Stimulated activated CD4-positive, alpha-beta T cell treated with anti-CD3 and anti-CD28 coated beads, Interleukin-2, amount 100 ng/mL, for 4 hours (primary cell): ENCODE measurements at regions not wholly inside any gene's neighbourhood (a gene's known extent, or its start where the extent isn't known, plus 50 kb on each side); places are given as distances from the start of the nearest gene placed in this dataset.

ENCODE experiments used
- DNase-seq: peaks from one replicate; pipeline ENCODE4 v3.0.0-alpha.2; 2020; ENCODE audit warnings: low read depth

DNA sequence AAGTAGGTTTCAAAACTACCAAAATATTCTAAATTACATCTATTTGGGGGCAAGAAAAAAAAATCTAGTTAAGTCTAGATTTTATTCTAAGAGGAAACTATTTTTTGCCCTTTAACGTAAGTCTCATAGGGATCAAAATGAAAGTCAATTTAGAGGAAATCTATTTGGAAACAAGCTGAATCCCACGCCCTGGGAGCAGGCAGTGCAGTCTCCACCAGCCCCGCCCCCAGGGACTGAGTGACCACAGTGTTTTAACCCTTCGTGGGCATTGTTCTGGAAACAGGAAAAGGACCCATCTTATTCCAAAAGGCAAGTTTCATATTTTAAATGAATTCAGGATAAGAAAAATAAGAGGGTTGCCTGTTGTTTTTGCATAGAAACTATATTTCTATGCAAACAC lies 209.7 kb downstream of the SPRY2 start:
- no peak for DNase-seq

DNA sequence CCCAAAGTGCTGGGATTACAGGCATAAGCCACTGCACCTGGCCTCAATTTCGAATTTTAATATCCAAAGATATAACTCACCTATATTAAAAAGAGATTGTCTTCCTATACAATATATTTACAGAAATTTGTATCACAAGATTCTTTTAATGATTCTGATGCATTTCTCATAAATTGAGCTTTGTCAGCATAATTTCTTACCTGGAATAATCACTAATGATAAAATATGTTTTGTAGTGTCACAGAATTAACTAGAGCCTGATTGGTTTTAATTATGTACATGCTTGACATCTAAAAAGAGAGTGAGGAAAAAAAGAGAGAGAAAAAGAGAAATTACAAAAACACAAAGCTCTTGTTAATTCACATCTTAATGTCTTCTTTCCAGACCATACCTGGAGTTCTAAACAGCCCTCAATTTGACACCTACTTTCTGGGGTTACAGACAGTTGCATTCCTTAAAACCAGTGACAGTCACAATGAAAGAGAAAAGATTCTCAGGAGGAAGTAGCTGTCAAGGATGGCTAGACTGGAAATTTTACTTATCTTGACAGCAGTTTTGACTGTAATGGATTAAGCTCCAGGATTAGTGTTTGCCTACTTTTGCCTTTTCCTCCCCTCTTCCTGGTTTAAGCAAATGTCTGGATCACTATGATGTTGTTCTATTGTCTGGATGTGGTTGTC lies 214.4 kb downstream of the SPRY2 start:
- no peak for DNase-seq

DNA sequence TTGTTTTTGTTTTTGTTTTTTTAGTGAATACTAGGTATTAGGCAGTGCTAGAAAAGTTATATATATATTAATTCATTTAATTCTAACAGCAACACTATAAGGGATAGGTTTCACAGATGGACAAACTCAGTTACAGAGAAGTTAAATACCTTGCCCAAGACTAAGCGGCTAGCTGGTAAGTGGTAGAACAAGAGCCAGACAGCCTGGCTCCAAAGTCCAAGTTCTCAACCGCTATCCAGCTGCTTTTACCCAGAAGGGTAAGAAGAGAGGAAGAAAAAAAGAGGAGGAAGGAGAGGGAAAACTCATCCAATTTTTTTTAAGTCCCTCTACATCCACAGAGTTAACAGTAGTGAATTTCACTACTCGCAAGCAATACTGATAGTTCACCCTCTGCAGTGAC lies 217.0 kb downstream of the SPRY2 start:
- DNase-seq = no peak

DNA sequence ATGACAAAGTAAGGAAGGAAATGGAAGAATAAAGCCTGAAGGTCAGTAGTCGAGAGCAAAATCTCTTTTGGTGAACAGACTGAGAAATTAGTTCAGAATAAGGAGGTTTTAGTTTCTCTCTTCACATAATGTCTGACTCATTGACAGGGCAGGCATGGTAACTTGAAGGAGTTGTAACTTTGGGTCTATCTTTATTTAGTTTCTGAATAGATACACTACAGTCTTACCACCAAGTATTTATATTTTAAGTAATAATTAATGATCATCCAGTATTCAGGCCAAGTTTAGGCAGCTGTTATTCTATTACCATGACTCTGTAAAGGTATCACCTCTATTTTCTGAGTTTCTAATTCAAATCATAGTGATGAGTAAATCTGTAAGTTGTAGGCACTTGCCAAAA lies 219.9 kb downstream of the SPRY2 start:
- no peak for DNase-seq

DNA sequence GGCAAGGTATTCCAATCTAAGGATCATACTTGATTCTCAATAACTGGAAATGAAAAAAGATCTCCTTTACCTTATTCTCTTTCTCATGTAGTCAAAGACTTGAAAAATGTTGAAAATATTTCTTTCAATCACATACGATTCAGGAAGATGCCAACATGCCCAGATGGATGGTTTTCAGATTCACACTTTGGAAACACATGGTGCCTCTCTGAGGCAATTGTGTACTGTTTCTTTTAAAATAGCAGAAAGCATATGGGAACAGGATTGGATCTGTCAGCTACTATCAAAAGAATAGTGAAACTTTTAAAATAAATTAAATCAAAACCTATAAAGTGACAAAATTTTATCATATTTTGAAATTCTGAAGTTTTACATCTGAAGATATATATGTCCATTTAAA lies 222.4 kb downstream of the SPRY2 start:
- DNase-seq = no peak

DNA sequence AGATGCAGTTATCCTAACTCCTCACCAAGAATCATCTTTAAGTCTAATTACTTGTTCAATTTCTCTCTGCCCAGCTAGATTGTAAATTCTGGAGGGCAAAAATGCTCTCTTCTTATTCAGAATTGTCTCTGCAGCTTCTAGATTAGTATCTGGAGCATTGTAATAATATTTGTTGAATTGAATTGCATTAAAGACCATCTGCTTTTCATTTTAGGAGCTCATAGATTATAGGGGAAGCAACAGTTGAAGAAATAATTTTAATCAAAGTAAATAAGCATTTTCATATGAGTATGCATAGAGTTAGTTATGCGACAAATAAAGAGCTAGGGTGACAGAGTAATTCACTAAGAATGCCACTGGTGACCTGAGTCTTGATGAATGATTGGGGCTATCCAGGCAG lies 222.8 kb downstream of the SPRY2 start:
- DNase-seq = no peak

DNA sequence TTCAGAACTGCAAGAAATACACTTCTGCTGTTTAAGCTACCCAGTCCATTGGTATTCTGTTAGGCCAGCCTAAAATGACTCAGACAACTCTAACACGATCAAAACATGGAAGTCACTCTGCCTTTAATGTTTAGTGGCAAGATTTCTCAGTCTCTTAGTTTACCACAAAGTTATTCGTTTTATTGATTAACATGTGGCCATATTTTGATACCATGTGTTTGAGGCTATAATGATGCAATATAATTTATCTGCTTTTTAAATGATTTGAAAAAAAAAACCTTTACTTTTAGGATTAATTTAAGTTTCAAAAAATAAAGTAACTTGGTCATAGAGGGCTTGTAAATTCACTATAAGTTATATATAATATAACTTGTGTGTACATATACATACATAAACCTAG lies 223.4 kb downstream of the SPRY2 start:
- no peak for DNase-seq

DNA sequence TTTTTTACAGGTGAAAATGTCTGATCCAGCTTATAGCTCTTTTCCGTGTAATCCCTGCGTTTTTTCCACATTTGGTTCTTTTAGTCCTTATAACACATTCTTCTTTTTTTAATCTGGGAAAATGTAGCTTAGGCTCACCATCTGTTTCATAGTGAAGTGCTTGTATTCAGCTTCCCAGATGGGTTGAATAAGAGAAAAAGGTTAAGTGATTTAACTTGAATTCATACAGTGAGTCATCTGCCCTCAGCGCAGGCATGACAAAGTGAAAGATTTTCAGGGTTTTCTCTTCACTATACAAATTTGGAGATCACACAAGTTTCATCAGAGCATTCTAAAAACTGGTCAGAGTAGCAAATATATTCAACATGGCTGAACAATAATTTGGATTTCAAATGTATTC lies 224.8 kb downstream of the SPRY2 start:
- DNase-seq = no peak

DNA sequence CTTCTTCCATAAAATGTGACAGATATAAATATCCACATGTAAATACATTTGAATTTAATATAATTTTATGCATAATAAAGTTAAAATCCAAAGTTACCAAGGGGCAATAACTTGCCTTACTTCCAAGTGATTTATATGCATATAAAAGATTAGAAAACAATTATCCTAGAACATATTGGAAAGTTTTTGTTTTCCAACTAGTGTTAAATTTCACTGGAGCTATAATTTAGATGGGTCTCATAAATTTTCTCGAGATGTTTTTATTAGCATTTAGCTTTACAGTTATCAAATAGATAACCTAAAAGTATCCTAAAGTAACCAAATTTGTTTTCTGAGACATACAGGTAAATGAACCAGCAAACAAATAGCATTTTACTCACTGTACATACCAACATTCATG lies 225.3 kb downstream of the SPRY2 start:
- DNase-seq = no peak

DNA sequence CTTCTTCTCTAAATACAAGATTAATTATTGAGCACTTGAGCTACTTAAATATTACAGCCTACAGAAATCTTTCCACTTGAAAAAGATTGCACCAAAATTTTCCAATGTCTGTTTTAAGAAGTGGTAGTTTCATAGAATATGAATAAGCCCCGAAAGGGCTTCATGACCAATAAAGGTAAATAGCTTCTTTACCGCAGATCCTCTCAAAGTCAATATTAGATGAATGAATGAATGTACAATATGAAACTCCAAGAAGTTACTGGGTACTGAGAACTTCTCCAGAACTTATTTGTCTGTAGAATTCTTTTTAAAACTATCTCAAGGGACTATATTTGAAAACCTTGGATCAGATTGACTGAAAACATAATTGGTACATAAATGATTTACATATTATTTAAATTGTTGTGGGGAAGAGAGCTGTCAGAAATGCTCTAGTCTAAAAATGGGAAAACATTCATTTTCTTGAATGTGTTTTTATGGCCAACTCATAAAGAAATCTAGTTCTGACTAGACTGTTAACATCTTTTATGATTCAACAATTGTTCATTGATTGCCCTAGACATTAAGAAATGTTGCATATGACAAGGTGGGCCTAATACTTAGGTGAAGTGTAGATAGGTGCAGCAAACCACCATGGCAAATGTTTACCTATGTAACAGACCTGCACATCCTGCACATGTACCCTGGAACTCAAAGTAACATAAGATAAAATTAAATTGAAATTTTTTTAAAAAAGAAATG lies 227.0 kb downstream of the SPRY2 start:
- DNase-seq = no peak

DNA sequence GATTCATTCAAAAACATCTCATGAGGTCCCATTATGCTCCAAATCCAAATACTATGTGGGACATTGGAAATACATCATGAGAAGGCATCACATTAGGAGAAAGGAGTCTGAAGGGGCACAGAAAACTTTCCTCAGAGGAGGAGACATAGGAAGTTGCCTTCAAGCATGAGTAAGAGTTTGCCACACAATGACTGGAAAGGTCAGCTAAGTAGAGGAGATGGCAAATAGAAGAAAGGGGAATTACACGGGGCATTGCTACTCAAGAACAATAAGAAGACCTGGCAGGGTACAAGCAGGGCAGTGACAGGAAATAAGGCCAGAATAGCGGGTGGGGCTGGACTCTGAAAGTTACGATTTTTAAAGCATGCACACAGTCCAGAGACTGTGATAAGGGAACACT lies 231.6 kb downstream of the SPRY2 start:
- no peak for DNase-seq

DNA sequence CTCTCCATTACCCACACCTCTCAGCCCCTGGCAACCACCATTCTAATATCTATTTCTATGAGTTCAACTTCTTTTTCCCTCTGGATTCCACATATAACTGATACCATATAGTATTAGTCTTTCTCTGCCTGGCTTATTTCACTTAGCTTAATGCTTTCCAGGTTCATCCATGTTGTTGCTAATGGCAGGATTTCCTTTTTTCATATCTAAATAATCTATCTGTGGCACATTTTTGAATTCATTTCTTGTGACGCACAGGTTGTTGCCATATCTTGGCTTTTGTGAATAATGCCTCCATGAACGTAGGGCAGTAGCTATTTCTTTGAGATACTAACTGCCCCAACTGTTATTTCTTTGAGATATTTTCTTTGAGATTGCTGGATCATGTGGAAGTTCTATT lies 235.6 kb downstream of the SPRY2 start:
- no peak for DNase-seq

DNA sequence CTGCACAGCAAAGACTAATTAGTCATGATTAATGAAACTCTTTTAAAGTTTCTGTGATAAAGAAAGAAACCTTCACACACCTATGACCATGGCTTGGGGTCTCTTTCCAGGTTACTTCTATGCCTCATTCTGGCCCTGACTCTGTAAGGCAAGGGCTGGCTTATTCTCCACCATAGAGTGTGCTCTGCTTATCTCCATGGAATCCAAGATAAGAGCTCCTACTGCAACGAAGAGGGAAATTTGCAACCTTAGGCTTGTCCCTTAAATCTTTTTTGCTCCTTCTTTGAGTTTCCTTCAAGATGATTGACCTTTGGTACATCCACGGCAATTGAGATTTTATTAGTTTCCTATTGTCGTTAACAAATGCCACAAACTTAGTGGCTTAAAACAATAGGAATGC lies 239.9 kb downstream of the SPRY2 start:
- no peak for DNase-seq

DNA sequence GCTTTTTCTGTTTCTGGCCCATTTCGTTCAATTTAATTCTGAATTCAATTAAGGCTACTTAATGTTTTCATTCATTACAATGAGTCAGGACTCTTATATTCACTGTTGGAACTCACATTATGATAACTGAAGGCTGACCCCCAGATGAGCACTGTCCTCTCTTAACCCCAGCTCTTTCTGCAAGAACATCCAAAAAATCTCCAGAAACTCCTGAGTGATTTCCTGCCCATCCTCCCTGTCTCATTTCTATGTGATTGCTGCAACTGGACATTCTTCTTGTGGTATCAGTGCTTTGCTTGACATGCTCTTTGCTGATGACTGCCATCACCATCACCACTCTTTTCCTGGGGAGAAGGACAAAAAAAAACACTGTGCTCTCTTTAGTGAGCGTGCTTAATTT lies 240.3 kb downstream of the SPRY2 start:
- no peak for DNase-seq

DNA sequence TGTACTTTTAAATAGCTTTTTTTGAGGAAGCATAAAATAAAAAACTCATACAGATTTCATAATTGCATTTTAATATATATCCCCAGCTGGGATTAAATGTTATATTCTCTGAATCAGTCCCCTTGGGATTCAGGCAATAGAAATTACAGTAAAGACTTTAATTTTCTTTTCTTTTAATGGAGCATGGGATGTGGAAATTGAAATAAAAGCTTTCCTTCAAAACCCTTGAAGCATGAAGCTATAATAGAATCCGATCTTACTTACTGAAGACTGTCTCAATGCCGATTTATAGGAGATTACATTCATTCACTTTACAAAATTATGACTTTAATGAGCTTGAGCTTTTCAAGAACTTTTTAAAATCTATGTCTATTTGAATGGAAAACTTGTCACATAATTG lies 243.4 kb downstream of the SPRY2 start:
- no peak for DNase-seq

DNA sequence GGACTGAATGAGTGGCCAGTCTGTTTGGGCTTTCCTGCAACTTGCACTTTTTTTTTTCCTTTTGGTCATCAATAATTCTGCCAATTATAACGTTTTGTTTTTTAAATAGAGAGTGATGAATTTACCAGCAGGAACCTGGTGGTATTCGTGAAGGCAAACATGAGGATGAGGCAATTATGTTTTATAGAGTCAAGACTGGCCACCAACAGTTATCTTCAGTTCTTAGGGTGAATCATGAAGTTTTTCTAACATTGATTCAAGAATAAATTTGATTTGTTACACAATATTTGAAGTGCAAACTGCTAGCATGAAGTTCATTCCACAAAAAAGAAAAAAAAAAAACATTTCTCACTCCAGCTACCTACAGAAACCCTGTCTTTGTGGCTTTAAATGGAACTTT lies 244.5 kb downstream of the SPRY2 start:
- DNase-seq = no peak

DNA sequence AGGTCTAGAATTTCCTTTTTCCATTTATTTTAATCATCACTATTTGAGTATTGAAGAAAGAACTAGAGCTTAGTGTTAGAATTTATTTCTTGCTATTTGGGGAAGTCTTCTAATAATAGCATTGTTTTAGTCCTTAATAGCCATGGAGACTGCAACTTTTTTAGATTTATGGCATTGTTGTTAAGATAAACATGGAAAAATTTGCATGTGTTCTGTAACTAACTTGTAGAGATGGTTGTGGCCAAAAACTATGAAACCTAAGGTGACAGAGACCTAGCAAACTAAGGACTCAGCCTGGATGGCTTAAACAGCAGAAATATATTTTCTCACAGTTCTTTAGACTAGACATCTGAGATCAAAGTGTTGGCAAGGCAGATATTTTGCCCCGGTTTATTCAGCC lies 246.4 kb downstream of the SPRY2 start:
- DNase-seq = no peak

DNA sequence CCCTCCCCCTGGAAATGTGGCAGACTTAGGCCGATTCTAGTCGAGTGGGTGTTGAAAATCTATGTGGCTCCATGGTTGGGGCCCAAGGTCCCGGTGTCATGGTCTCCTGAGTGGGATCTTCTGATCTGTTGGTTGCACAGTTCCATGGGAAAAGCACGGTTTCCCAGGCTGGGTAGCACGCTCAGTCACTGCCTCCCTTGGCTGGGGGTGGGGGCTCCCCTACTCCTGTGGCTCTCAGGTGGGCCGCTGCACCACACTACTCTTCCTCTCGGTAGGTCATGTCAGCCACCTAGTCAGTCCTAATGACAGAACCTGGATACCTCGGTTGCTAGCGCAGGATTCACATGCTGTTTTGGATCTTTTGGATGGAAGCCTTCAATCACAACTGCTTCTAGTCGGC lies 247.0 kb downstream of the SPRY2 start:
- no peak for DNase-seq

DNA sequence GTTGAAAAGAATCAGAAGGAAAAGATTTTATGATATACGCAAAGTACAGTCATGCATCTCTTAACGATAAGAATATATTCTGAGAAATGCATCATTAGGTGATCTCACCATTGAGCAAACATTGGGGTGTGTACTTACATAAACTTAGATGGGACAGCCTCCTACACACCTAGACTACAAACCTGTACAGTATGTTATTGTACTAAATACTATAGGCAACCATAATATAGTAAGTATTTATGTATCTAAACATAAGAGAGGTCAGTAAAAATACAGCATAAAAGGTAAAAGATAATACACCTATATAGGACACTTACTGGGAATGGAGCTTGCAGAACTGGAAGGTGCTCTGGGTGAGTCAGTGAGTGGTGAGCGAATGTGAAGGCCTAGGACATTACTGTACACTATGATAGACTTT lies 254.6 kb downstream of the SPRY2 start:
- no peak for DNase-seq

DNA sequence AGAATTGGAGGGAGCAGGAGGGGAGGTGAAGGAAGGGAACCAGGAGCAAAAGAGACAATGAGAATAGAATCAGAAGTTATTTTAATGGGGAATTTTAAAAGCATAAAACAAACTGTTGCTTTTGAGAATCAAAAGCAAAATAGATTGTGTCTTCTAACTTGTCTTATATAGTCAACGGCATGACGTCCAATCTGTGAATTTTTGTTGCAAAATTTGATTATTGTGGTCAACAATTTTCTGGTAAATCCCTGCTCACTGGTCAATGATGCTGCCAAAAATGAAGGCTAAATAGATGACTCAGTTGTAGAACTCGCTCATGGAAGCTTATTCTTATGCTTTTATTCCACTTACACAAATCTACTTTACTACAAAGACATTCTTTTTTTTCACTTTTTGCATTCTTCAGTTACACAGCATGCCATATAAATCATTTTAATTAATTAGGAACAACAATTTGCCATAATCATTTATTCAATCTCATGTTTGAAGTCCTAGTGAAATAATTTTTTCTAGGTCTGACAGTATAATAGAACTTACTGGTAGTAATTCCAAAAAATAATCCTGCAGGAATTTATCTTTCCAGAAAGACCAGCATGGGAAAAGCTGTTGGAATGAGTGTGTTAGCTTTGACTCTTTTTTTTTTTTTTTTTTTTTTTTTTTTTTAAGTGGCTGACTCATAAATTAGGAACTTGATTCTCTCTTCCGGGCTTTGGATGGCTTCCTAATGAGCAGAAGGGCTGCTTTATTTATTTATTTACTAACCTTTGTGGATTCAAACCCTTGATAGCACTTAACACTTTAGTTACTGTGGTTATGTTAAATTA lies 256.9 kb downstream of the SPRY2 start:
- no peak for DNase-seq

DNA sequence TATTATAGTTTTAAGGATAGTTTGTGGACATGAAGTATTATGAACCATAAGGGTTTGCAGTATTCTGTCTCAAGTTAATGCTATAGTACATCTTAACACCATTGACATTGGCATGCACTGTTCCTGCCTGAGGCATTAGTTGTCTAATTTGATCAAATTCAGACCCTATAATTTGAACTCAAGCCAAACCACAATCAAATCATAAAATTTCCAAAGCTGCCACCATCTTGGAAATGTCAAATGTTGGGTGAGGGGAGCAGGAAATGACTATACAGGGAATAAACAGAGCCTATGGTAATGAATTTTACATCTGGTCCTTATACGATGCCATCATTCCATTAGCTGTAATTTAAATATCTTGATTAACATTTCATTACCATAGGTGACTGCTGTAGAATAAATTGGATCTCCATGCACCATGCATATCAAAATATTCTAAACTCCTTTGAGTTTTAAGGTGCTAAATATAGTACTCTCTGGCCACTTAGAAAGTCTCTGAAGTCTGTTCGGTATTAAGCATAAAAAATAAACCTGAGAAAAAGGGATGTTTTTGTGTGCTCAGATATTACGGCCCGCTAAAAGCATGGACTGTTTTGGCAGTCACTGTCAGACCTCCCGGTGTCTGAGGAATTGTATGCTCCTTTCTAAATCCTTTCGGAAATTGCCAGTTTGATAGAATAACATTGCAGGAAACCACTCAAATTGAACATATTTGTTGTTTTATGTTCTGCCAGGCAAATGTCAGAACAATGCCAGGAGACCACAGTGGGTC lies 257.7 kb downstream of the SPRY2 start:
- no peak for DNase-seq

DNA sequence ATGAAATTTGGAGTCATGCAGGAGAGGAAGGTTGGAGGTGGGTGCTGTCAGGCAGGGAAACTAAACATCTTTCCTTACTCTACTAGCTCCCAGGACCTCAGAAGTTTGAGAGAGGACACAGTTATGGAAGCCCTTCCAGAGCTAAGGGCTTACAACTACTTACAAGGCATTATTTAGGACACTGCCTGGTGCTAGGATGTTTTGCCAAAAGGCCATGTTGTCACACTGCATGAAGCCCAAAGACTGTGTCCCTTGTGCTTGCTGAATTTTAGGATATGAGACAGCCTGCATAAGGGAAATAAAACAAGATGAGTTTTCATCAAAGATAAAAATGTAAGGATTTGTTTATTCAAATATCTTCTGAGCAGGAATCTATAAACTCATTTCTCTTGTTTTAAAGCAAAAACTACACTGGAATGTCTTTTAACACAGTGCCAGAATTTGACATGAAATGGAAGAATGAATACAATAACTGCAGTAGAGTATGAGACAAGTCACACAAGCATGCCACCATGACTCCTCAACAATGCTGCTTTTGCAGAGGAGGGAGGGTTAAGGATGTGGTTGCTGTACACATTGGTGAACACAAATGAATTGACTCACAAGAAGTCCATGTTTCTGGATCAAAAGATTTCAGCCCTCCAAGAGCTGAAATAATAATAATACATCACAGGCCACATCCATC lies 258.4 kb downstream of the SPRY2 start:
- DNase-seq = no peak
